HG03439 (cell line): ENCODE measurements at regions not wholly inside any gene's neighbourhood (a gene's known extent, or its start where the extent isn't known, plus 50 kb on each side); places are given as distances from the start of the nearest gene placed in this dataset.

ENCODE experiments used
- ATAC-seq: cut with Tn5 transposase; IDR thresholded peaks from one replicate; pipeline ENCODE4 v1.9.1; 2021; ENCODE audit warnings: mild to moderate bottlenecking, moderate library complexity; ENCODE audit not compliant: unreplicated experiment

GRCh38 chr4:14218641-14219040 is 591.1 kb upstream of the BOD1L1 start:
- ATAC-seq = no peak

GRCh38 chr4:14221176-14221575 is 593.7 kb upstream of the BOD1L1 start:
- no peak for ATAC-seq

DNA sequence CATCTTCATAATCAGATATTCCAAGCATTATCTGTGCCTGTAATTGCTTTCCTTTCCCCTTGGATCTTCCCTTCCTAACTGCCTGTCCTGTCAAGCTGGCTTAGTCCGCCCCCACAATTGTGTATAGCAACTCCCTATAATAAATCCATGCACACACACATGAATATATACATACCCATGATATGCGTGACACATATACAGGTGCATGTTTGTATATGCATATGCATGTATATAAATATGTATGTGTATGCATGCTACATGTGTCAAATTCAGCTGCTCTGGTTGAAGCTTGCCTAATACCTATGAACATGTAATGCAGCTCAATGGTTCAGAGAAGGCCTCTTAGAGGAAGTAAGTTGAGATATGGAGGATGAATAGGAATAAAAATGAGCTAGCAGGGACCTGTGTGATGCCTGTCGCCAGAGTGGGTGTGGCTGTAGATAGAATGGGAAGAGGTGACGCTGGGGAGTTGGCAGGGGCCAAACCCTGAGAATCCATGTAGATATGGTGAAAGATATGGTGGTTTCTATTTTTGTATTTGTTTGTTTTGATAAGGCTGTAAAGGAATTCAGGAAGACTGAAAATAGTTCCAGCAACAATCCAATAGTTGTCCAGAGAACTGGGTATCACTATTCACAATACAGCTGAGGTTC is 595.0 kb upstream of the BOD1L1 start:
- ATAC-seq = no peak

- ATAC-seq = no peak
Observed at GRCh38 chr4:14223461-14223860, 595.9 kb upstream of the BOD1L1 start.

DNA sequence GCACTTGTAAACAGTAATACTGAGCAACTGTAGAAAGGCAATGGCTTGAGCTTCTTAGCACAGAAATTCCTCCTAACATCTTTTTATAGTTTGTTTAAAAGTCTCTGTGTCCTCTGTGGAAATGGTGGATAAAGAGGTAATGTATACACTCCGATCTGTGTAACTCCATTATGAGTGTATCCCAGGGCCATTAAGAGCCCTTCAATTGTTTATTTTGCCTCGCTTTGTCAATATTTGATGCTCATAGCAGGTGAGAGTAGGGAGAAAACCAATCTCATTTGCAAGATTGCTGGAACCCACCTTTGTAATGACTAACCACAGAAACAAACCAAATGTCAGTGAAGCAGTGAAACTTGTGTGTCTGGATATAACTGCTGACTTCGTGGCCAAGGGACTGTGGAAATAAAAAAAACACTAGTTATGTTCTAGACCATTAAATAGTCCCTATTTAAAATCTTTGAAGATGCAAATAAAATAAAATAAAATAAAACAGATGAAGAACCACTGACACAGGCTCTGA is 598.2 kb upstream of the BOD1L1 start:
- no peak for ATAC-seq

DNA sequence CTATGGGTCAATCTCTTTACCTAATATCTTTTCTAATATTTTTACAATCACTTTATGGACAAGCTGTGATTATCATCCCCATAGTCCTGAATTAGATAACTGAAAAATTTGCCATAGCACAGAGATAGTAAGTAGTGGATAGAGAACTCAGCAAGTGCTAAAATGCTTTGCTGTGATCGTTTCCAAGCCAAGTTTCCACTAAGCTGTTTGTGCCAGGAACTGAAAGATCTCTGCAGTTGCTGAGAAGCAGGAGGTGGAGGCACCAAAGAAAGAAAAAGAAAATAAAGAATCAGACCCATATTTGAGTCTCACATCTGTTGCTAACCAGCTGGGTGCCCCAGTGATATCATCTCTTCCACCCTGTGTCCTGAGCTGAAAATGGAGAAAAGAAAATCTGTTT is 605.6 kb upstream of the BOD1L1 start:
- ATAC-seq = no peak

GRCh38 chr4:14234307-14234706 is 606.8 kb upstream of the BOD1L1 start:
- ATAC-seq = no peak

DNA sequence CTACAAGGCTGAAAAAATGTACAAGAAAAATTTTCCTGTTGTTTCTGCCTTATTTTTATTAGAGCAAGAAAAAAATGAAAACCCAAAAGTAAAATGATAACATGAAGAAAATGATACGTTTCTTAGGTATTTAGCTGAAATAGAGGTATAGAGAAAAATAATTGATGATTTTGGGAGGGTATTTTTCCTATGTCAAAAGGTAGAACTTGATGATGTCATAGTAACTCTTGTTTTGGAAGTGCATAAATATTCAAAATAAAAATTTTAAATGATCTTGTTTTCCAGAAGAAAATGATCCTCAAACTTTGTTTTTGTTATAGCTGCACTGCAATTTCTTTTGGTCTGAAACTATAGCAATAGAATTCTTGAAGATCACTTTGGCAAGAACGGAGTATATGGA is 608.8 kb upstream of the BOD1L1 start:
- no peak for ATAC-seq

DNA sequence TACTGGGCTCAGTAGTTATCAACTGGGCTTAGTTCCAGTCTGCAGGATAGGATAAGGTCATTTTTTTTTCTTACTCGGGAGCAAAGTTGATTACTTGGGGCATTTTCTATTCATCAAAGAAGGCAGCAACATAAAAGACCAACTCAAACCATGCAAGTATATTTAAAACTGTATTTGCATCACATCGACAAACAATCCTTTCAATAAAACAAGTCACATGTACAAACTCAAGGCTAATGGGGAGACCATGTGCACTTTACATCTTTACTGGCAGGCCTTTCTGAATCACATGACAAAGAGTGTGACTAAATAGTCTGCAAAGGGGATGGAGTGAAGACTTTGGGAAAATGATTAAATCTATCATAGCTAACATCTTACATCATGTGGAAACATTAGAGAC is 610.4 kb upstream of the BOD1L1 start:
- no peak for ATAC-seq

DNA sequence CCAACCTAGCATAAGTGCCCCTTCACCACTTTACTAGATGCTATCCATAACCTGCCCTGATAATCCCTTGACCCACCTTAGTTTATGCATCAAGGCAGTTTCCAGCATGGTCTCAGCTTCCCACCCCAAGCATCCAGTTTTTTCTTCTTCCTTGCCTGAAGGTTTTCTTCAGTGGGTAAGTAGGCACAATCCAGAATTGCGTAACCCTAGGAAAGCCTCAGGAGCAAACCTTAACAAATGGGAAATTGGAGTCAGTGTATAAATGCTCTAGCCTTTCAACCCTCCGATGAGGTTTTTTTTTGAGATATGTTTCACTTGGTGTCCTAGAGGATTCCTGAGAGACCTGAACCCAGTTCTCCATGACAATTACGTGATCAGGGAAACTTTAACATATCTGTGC is 614.0 kb upstream of the BOD1L1 start:
- no peak for ATAC-seq

DNA sequence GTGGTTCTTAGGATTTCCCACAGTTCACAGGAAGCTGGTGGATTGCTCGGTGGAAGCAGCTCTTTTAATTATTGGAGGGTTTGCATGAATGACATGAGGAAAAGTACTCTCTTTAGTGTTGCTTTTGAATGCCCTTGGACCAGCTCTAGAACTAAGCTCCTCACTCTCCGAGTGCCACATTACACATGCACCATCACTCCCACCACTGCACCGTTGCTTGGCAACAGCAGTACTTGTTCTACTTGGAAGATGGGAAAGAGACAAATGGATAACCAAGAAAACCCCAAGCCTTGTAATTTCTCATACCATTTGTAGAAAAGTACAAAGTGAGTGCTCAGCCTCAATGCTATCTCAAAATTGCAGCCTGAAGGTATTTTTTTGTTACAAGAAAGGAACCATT is 620.2 kb upstream of the BOD1L1 start:
- ATAC-seq = no peak

DNA sequence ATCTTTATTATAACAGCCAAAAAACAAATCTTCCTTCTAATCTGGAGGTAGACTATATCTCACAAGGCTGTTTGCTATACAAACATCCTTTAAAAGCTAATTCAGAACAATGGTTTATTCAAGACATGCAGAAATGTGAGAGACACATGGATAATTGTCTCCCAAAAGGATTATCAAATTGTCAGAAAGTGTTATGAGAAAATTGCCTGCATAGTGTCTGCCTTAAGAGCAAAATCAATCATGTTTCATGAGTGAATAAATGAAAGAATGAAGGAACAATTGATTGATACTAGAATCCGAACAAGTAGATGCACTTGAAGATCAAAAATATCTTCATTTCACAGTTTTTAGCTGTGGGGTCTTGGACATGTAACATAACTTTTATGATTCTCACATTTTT is 621.7 kb upstream of the BOD1L1 start:
- no peak for ATAC-seq

GRCh38 chr4:14254252-14254651 is 626.7 kb upstream of the BOD1L1 start:
- no peak for ATAC-seq

- no peak for ATAC-seq
Observed at GRCh38 chr4:14254926-14255325, 627.4 kb upstream of the BOD1L1 start.

DNA sequence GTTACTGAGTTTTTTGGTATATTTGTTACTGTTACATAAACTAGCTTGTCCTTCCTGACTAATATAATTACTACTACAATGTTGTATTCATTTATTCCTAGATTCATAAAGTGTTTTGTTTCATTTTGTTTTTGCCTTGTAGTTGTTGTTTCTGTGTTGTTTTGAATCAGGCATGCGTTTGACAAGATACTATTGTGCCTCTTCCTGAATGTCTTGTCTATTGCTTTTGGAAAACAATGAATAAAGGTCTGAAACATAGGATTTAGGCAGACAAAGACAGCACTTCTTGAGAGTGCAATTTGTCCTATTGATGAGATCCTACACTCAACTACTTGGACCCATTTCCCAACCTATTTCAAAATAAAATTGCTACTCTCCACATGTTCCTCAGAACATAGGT is 630.4 kb upstream of the BOD1L1 start:
- ATAC-seq = no peak

DNA sequence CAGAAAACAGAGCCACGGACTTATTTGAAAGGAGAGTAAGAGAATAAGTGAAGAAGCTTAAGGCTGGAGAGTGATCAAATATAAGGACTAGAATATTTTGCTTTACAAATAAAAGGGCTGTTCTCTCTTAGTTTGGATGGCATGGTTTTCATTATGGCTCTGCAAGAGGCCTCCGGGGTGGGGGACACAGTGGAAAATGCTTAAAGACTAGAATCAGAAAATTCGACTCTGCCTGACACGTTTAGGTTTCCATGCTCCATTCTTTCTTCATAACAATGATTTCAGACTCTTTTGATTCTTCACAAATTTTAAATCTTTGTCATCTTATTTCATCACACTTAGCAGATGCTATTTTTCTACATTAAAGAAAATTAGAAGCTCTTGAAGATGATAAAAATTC is 632.4 kb upstream of the BOD1L1 start:
- no peak for ATAC-seq

- no peak for ATAC-seq
Observed at GRCh38 chr4:14260591-14260990, 633.1 kb upstream of the BOD1L1 start.

DNA sequence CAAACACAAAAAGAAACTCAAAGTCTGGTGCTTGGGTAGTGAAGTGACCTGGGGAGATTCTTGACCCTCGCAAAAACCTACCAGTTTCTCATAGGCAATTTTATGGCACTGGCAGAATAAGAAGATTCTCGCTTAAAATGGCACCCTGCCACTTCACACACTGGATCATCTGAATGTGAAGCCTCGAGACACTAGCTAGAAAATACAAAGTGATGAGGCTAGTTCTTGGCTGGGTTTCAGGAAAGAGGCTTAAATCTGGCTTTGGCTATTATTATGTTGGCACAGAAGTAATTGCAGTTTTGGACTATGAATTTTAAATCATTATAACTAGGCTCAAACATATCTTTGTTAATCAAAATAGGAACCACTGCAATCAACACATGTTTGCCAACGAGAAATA is 634.7 kb upstream of the BOD1L1 start:
- no peak for ATAC-seq

DNA sequence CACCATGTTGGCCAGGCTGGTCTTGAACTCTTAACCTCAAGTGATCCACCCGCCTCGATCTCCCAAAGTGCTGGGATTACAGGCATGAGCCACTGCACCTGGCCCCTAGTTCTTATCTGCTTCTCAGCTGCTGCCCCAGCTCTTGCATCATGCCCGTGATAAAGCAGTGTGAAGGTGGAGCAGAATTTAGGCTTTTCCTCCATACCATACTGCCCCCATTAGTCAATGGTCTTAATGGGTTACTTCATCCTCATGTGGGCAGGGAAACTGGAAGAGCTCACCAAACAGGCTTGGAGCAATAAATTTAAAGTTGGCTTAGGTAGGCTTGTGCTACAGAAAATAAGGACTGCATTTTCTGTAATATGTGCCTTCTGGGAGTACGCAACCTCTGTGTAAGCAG is 636.9 kb upstream of the BOD1L1 start:
- no peak for ATAC-seq

GRCh38 chr4:14265651-14266050 is 638.1 kb upstream of the BOD1L1 start:
- ATAC-seq = no peak

- no peak for ATAC-seq
Observed at GRCh38 chr4:14267373-14268060, 640.0 kb upstream of the BOD1L1 start.

DNA sequence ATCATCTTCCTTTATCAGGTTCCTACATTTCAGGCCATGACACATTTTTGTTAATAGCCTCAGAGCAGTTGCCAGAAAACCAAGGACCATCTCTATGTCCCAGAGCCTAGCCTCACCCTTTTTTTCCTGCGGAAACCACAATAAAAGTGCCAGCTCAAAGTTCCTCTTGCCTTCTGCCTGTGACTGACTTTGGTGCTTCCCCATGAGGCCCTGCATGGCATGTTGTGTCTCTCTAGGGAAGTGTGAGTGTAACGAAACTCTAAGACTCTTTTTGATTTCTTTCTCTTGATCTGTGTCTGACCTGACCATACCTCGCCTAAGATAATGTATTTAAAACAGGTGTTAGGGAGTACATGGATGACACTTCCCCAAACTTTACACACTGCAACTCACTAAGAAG is 642.3 kb upstream of the BOD1L1 start:
- ATAC-seq = no peak

GRCh38 chr4:14272206-14272605 is 644.7 kb upstream of the BOD1L1 start:
- no peak for ATAC-seq
